Adipocyte (in vitro differentiated cells): ENCODE measurements at regions not wholly inside any gene's neighbourhood (a gene's known extent, or its start where the extent isn't known, plus 50 kb on each side); places are given as distances from the start of the nearest gene placed in this dataset.

ENCODE experiments used
- DNase-seq: peaks from one replicate; pipeline ENCODE4 v3.0.0-alpha.2; 2015; ENCODE audit warnings: low read depth
- H3K27me3 ChIP-seq: replicated peaks from 2 replicates; pipeline ENCODE4 v1.7.0; 2013; ENCODE audit warnings: mild to moderate bottlenecking, low read length, moderate library complexity; ENCODE audit not compliant: control insufficient read depth, insufficient read depth
- H3K36me3 ChIP-seq: 2 replicates; pipeline ENCODE4 v1.7.0; 2013; ENCODE audit warnings: low read length, mild to moderate bottlenecking, moderate library complexity; ENCODE audit not compliant: control insufficient read depth, insufficient read depth, severe bottlenecking
- H3K4me1 ChIP-seq: 2 replicates; pipeline ENCODE4 v1.7.0; 2013; ENCODE audit warnings: mild to moderate bottlenecking, low read length, moderate library complexity; ENCODE audit not compliant: control insufficient read depth, insufficient read depth
- H3K4me3 ChIP-seq: 2 replicates; pipeline ENCODE4 v1.7.0; 2013; ENCODE audit warnings: mild to moderate bottlenecking, low read length, moderate library complexity
- H3K9ac ChIP-seq: 2 replicates; pipeline ENCODE4 v1.7.0; 2013; ENCODE audit warnings: mild to moderate bottlenecking, low read length, moderate library complexity
- H3K9me3 ChIP-seq: 2 replicates; pipeline ENCODE4 v1.7.0; 2013; ENCODE audit warnings: mild to moderate bottlenecking, low read length, moderate library complexity; ENCODE audit not compliant: control insufficient read depth

GRCh38 chr3:132786890-132787289 lies 64.7 kb upstream of the NPHP3 start:
- no peak overlapping the region for H3K9ac ChIP-seq
- DNase-seq, result no peak
- H3K27me3 ChIP-seq, result peaks cover 7% of the 10 kb centered on the region
- H3K9me3 ChIP-seq, result no peaks in the 10 kb centered on the region
- peaks cover 31% of the 10 kb centered on the region for H3K4me1 ChIP-seq
- no peak overlapping the region for H3K4me3 ChIP-seq
- H3K36me3 ChIP-seq, result no peaks in the 10 kb centered on the region

GRCh38 chr3:132785292-132785691 lies 63.1 kb upstream of the NPHP3 start:
- H3K36me3 ChIP-seq, result no peaks in the 10 kb centered on the region
- H3K4me1 ChIP-seq, result peaks cover 31% of the 10 kb centered on the region
- DNase-seq, result peak; percentile 2
- no peak overlapping the region for H3K4me3 ChIP-seq
- H3K9ac ChIP-seq, result no peak overlapping the region
- no peaks in the 10 kb centered on the region for H3K9me3 ChIP-seq
- no peaks in the 10 kb centered on the region for H3K27me3 ChIP-seq

GRCh38 chr3:132784502-132785025 lies 62.4 kb upstream of the NPHP3 start:
- Histone ChIP-seq H3K4me1 (peaks cover 31% of the 10 kb centered on the region), H3K4me3 (no peak overlapping the region), H3K9me3 (no peaks in the 10 kb centered on the region), H3K27me3 (no peaks in the 10 kb centered on the region), H3K36me3 (no peaks in the 10 kb centered on the region), H3K9ac (no peak overlapping the region)
- DNase-seq, result no peak

GRCh38 chr3:132783152-132783551 lies 60.9 kb upstream of the NPHP3 start:
- Histone ChIP-seq H3K36me3 (no peaks in the 10 kb centered on the region), H3K9ac (no peak overlapping the region), H3K4me1 (peaks cover 24% of the 10 kb centered on the region), H3K4me3 (no peak overlapping the region), H3K27me3 (no peaks in the 10 kb centered on the region), H3K9me3 (no peaks in the 10 kb centered on the region)
- peak; percentile 27 for DNase-seq

- H3K4me3 ChIP-seq, result no peak overlapping the region
- no peak overlapping the region for H3K9ac ChIP-seq
- H3K36me3 ChIP-seq, result no peaks in the 10 kb centered on the region
- no peaks in the 10 kb centered on the region for H3K27me3 ChIP-seq
- H3K4me1 ChIP-seq, result peaks cover 16% of the 10 kb centered on the region
- no peaks in the 10 kb centered on the region for H3K9me3 ChIP-seq
- no peak for DNase-seq
Observed at GRCh38 chr3:132781922-132782321, 59.7 kb upstream of the NPHP3 start.

- no peaks in the 10 kb centered on the region for H3K4me1 ChIP-seq
- H3K9ac ChIP-seq, result no peak overlapping the region
- DNase-seq, result no peak
- H3K27me3 ChIP-seq, result no peaks in the 10 kb centered on the region
- H3K4me3 ChIP-seq, result no peak overlapping the region
- no peaks in the 10 kb centered on the region for H3K9me3 ChIP-seq
- H3K36me3 ChIP-seq, result no peaks in the 10 kb centered on the region
Observed at GRCh38 chr3:132777171-132777570, 55.0 kb upstream of the NPHP3 start.

- H3K36me3 ChIP-seq, result no peaks in the 10 kb centered on the region
- no peak for DNase-seq
- peaks cover 2% of the 10 kb centered on the region for H3K9me3 ChIP-seq
- no peak overlapping the region for H3K9ac ChIP-seq
- no peaks in the 10 kb centered on the region for H3K4me1 ChIP-seq
- H3K4me3 ChIP-seq, result no peak overlapping the region
- no peaks in the 10 kb centered on the region for H3K27me3 ChIP-seq
Observed at GRCh38 chr3:132773071-132773619, 50.9 kb upstream of the NPHP3 start.

GRCh38 chr3:132772252-132772651 lies 50.0 kb upstream of the NPHP3 start:
- no peak for DNase-seq
- H3K9me3 ChIP-seq, result peaks cover 2% of the 10 kb centered on the region
- no peaks in the 10 kb centered on the region for H3K36me3 ChIP-seq
- H3K4me1 ChIP-seq, result no peaks in the 10 kb centered on the region
- H3K27me3 ChIP-seq, result no peaks in the 10 kb centered on the region
- no peak overlapping the region for H3K9ac ChIP-seq
- H3K4me3 ChIP-seq, result no peak overlapping the region
